DOHH2 (cell line): ENCODE measurements at regions not wholly inside any gene's neighbourhood (a gene's known extent, or its start where the extent isn't known, plus 50 kb on each side); places are given as distances from the start of the nearest gene placed in this dataset.

ENCODE experiments used
- H3F3A ChIP-seq: fragments of 200-600 bp; sonication (generic), shearing (Covaris generic); 2 replicates; pipeline ENCODE4 v1.6.0; 2016; ENCODE audit warnings: antibody characterized with exemption, mild to moderate bottlenecking; ENCODE audit not compliant: control insufficient read depth, insufficient read depth
- H3K27ac ChIP-seq: fragments of 200-600 bp; sonication (generic); 2 replicates; pipeline ENCODE4 v1.5.1; 2014; ENCODE audit warnings: low read depth, mild to moderate bottlenecking, low read length, moderate library complexity
- H3K27me3 ChIP-seq: fragments of 200-600 bp; sonication (generic); 2 replicates; pipeline ENCODE4 v1.6.1; 2014; ENCODE audit warnings: mild to moderate bottlenecking, low read length, mixed read lengths; ENCODE audit not compliant: control insufficient read depth
- H3K36me3 ChIP-seq: fragments of 200-600 bp; sonication (generic); 2 replicates; pipeline ENCODE4 v1.6.1; 2014; ENCODE audit warnings: mild to moderate bottlenecking, low read length, moderate library complexity, mixed read lengths; ENCODE audit not compliant: control insufficient read depth
- H3K4me1 ChIP-seq: fragments of 200-600 bp; sonication (generic); 2 replicates; pipeline ENCODE4 v1.6.1; 2014; ENCODE audit warnings: mild to moderate bottlenecking, low read length, mixed read lengths; ENCODE audit not compliant: control insufficient read depth
- H3K4me2 ChIP-seq: fragments of 200-600 bp; sonication (generic); 2 replicates; pipeline ENCODE4 v1.6.0; 2014; ENCODE audit warnings: mild to moderate bottlenecking, low read length, moderate library complexity
- H3K4me3 ChIP-seq: fragments of 200-600 bp; sonication (generic); 2 replicates; pipeline ENCODE4 v1.5.1; 2014; ENCODE audit warnings: mild to moderate bottlenecking, low read length, mixed read lengths
- H3K79me2 ChIP-seq: fragments of 200-600 bp; sonication (generic); 2 replicates; pipeline ENCODE4 v1.6.1; 2014; ENCODE audit warnings: mild to moderate bottlenecking, low read length, mixed read lengths; ENCODE audit not compliant: control insufficient read depth
- H3K9me2 ChIP-seq: fragments of 200-600 bp; sonication (generic); replicated peaks from 2 replicates; pipeline ENCODE4 v1.6.1; 2014; ENCODE audit warnings: mild to moderate bottlenecking, low read length, mixed read lengths; ENCODE audit not compliant: control insufficient read depth
- H3K9me3 ChIP-seq: fragments of 200-600 bp; sonication (generic); 2 replicates; pipeline ENCODE4 v1.6.1; 2014; ENCODE audit warnings: antibody characterized with exemption, low read length, mixed read lengths; ENCODE audit not compliant: control insufficient read depth, insufficient read depth
- H4K20me1 ChIP-seq: fragments of 200-600 bp; sonication (generic); 2 replicates; pipeline ENCODE4 v1.6.0; 2014; ENCODE audit warnings: low read depth, mild to moderate bottlenecking, antibody characterized with exemption, low read length, moderate library complexity; ENCODE audit not compliant: control insufficient read depth, insufficient read depth
- CTCF ChIP-seq: fragments of 200-600 bp; sonication (generic); IDR thresholded peaks from one replicate; pipeline ENCODE4 v1.5.1; 2014; ENCODE audit warnings: antibody characterized with exemption, mild to moderate bottlenecking, low read depth, low read length; ENCODE audit not compliant: poor library complexity, severe bottlenecking
- EZH2phosphoT487 ChIP-seq: fragments of 200-600 bp; sonication (generic); IDR thresholded peaks from 2 replicates; pipeline ENCODE4 v1.6.1; 2017; ENCODE audit warnings: borderline replicate concordance, mild to moderate bottlenecking, antibody characterized with exemption, low read length, moderate library complexity, mixed read lengths

- H3K4me2 ChIP-seq, result no peak overlapping the region
- H4K20me1 ChIP-seq, result no peaks in the 10 kb centered on the region
- H3K9me2 ChIP-seq, result no peaks in the 10 kb centered on the region
- H3K4me3 ChIP-seq, result no peak overlapping the region
- no peaks in the 10 kb centered on the region for H3K9me3 ChIP-seq
- no peaks in the 10 kb centered on the region for H3K36me3 ChIP-seq
- no peak for TF ChIP-seq CTCF
- no peak for TF ChIP-seq EZH2phosphoT487
- H3K27me3 ChIP-seq, result no peaks in the 10 kb centered on the region
- H3F3A ChIP-seq, result no peaks in the 10 kb centered on the region
- no peak overlapping the region for H3K27ac ChIP-seq
- no peaks in the 10 kb centered on the region for H3K79me2 ChIP-seq
- no peaks in the 10 kb centered on the region for H3K4me1 ChIP-seq
Observed at GRCh38 chr10:117601716-117602115, 59.2 kb downstream of the EMX2 start.

- H3K79me2 ChIP-seq, result no peaks in the 10 kb centered on the region
- no peaks in the 10 kb centered on the region for H3K9me3 ChIP-seq
- no peaks in the 10 kb centered on the region for H3K4me1 ChIP-seq
- H3K4me3 ChIP-seq, result no peak overlapping the region
- H3K27me3 ChIP-seq, result no peaks in the 10 kb centered on the region
- H3K9me2 ChIP-seq, result no peaks in the 10 kb centered on the region
- H4K20me1 ChIP-seq, result no peaks in the 10 kb centered on the region
- H3K36me3 ChIP-seq, result no peaks in the 10 kb centered on the region
- no peak overlapping the region for H3K4me2 ChIP-seq
- no peaks in the 10 kb centered on the region for H3F3A ChIP-seq
- H3K27ac ChIP-seq, result no peak overlapping the region
- TF ChIP-seq EZH2phosphoT487 (no peak), CTCF (no peak)
Observed at GRCh38 chr10:117603081-117603480, 60.5 kb downstream of the EMX2 start.

- Histone ChIP-seq H3K36me3 (no peaks in the 10 kb centered on the region), H3K27me3 (no peaks in the 10 kb centered on the region), H3K4me1 (no peaks in the 10 kb centered on the region), H3K4me3 (no peak overlapping the region), H4K20me1 (no peaks in the 10 kb centered on the region), H3F3A (no peaks in the 10 kb centered on the region), H3K4me2 (no peak overlapping the region), H3K79me2 (no peaks in the 10 kb centered on the region), H3K27ac (no peak overlapping the region), H3K9me2 (no peaks in the 10 kb centered on the region), H3K9me3 (no peaks in the 10 kb centered on the region)
- no peak for TF ChIP-seq CTCF
- TF ChIP-seq EZH2phosphoT487, result no peak
Observed at GRCh38 chr10:117603726-117604125, 61.2 kb downstream of the EMX2 start.
